CD4-positive, CD25-positive, alpha-beta regulatory T cell (primary cell): ENCODE measurements at regions not wholly inside any gene's neighbourhood (a gene's known extent, or its start where the extent isn't known, plus 50 kb on each side); places are given as distances from the start of the nearest gene placed in this dataset.

Source experiments
- ATAC-seq, 2 donors: fragments of 150-1000 bp; cut with Tn5 transposase; one replicate each; pipeline ENCODE4 v1.10.0; 2021; ENCODE audit warnings: low read depth in 2 of 2, moderate number of reproducible peaks in 2 of 2, moderate library complexity in 1 of 2
- DNase-seq, 3 donors: peaks; one replicate each; pipeline versions ENCODE4 v3.0.0 to v3.0.0-alpha.2; 2012 to 2022; ENCODE audit warnings: mixed read lengths in 1 of 3
- H3K27ac ChIP-seq: one replicate; pipeline ENCODE4 v1.7.0; 2013; ENCODE audit warnings: mild to moderate bottlenecking, low read length; ENCODE audit not compliant: insufficient read depth, poor library complexity, severe bottlenecking
- H3K27me3 ChIP-seq: one replicate; pipeline ENCODE4 v1.7.0; 2013; ENCODE audit warnings: low read length; ENCODE audit not compliant: control insufficient read depth, insufficient read depth
- H3K36me3 ChIP-seq: one replicate; pipeline ENCODE4 v1.7.0; 2013; ENCODE audit warnings: mild to moderate bottlenecking, low read length, moderate library complexity; ENCODE audit not compliant: control insufficient read depth, insufficient read depth
- H3K4me1 ChIP-seq: 2 replicates; pipeline ENCODE4 v1.7.0; 2013; ENCODE audit warnings: mild to moderate bottlenecking, low read length; ENCODE audit not compliant: insufficient read depth, control insufficient read depth, poor library complexity, severe bottlenecking
- H3K4me3 ChIP-seq: one replicate; pipeline ENCODE4 v1.7.0; 2013; ENCODE audit warnings: low read depth, mild to moderate bottlenecking, low read length, moderate library complexity
- H3K9me3 ChIP-seq, 2 experiments: 1 replicate in 1 of 2; 2 replicates in 1 of 2; pipeline ENCODE4 v1.7.0; 2013; ENCODE audit warnings: low read length in 2 of 2, mild to moderate bottlenecking in 1 of 2, moderate library complexity in 1 of 2; ENCODE audit not compliant: control insufficient read depth in 2 of 2
- H3K27ac Mint-ChIP-seq, 3 donors: one replicate each; pipeline ENCODE4 v1.8.0; 2020 to 2022; ENCODE audit warnings: mild to moderate bottlenecking in 3 of 3, mixed read lengths in 3 of 3, moderate library complexity in 2 of 3
- H3K27me3 Mint-ChIP-seq: one replicate; pipeline ENCODE4 v1.8.0; 2022; ENCODE audit warnings: mild to moderate bottlenecking, mixed read lengths
- H3K36me3 Mint-ChIP-seq: one replicate; pipeline ENCODE4 v1.8.0; 2020; ENCODE audit warnings: mixed read lengths
- H3K4me1 Mint-ChIP-seq, 4 donors: one replicate each; pipeline ENCODE4 v1.8.0; 2020 to 2022; ENCODE audit warnings: mixed read lengths in 4 of 4, mild to moderate bottlenecking in 1 of 4
- H3K4me3 Mint-ChIP-seq, 4 donors: one replicate each; pipeline ENCODE4 v1.8.0; 2020 to 2022; ENCODE audit warnings: mild to moderate bottlenecking in 4 of 4, mixed read lengths in 4 of 4, moderate library complexity in 3 of 4
- H3K9me3 Mint-ChIP-seq, 7 donors: one replicate each; pipeline ENCODE4 v1.8.0; 2020 to 2022; ENCODE audit warnings: mixed read lengths in 7 of 7, mild to moderate bottlenecking in 3 of 7, moderate library complexity in 2 of 7

GRCh38 chr1:59233444-59233843 is 63.5 kb upstream of the FGGY start:
- H3K27me3 Mint-ChIP-seq = no peaks in the 10 kb centered on the region
- Histone ChIP-seq H3K27me3 (no peaks in the 10 kb centered on the region), H3K4me3 (no peak overlapping the region), H3K27ac (no peak overlapping the region), H3K9me3 (no peaks in the 10 kb centered on the region), H3K4me1 (no peaks in the 10 kb centered on the region), H3K36me3 (no peaks in the 10 kb centered on the region)
- H3K36me3 Mint-ChIP-seq = no peaks in the 10 kb centered on the region
- DNase-seq = no peak
- no peaks in the 10 kb centered on the region for H3K4me1 Mint-ChIP-seq
- ATAC-seq = no peak
- H3K27ac Mint-ChIP-seq = no peak overlapping the region
- H3K4me3 Mint-ChIP-seq = no peak overlapping the region
- no peaks in the 10 kb centered on the region for H3K9me3 Mint-ChIP-seq

- Mint-ChIP-seq H3K36me3 (no peaks in the 10 kb centered on the region), H3K9me3 (peaks cover 0 to 2% (median 0%) of the 10 kb centered on the region in 7 donors), H3K4me3 (no peak overlapping the region), H3K27me3 (peaks cover 6% of the 10 kb centered on the region), H3K4me1 (no peaks in the 10 kb centered on the region), H3K27ac (no peak overlapping the region)
- Histone ChIP-seq H3K27ac (no peak overlapping the region), H3K9me3 (no peaks in the 10 kb centered on the region), H3K4me1 (no peaks in the 10 kb centered on the region), H3K36me3 (no peaks in the 10 kb centered on the region), H3K4me3 (no peak overlapping the region), H3K27me3 (no peaks in the 10 kb centered on the region)
- ATAC-seq (no peak), DNase-seq (no peak)
These were observed 60.0 kb upstream of the FGGY start for GRCh38 chr1:59236721-59237545.

DNA sequence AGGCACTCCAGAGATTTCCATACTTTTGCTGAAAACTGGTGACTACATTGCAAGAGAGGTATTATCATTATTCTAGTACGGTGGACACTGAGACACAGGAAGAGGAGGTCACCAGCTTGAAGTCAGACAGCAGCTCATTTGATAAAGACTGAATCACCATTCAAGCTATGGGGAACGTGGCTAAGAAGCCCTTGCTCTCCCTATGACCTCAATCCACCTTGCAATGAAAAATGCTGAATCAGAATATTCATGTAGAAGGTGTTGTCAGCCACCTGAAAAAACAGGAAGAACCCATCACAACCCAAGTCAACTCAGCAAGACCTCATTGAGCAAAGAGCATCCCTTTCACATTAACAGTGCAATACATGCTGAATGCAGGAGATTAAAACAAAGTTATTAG is 59.0 kb upstream of the FGGY start:
- H3K27me3 Mint-ChIP-seq = peaks cover 6% of the 10 kb centered on the region

GRCh38 chr1:59238333-59238934 is 58.5 kb upstream of the FGGY start:
- DNase-seq = no peak
- Mint-ChIP-seq H3K36me3 (no peaks in the 10 kb centered on the region), H3K4me3 (no peak overlapping the region), H3K9me3 (peaks cover 0 to 2% (median 0%) of the 10 kb centered on the region in 7 donors), H3K27me3 (peaks cover 6% of the 10 kb centered on the region), H3K27ac (no peak overlapping the region), H3K4me1 (no peaks in the 10 kb centered on the region)
- H3K9me3 ChIP-seq = no peaks in the 10 kb centered on the region
- H3K27ac ChIP-seq = no peak overlapping the region
- ATAC-seq = no peak
- H3K4me3 ChIP-seq = no peak overlapping the region
- H3K27me3 ChIP-seq = no peaks in the 10 kb centered on the region
- H3K36me3 ChIP-seq = no peaks in the 10 kb centered on the region
- H3K4me1 ChIP-seq = no peaks in the 10 kb centered on the region

More for the DNA sequence above, 59.0 kb upstream of the FGGY start:
- H3K27ac Mint-ChIP-seq = no peak overlapping the region
- H3K36me3 ChIP-seq = no peaks in the 10 kb centered on the region
- no peaks in the 10 kb centered on the region for H3K4me1 ChIP-seq
- no peaks in the 10 kb centered on the region for H3K27me3 ChIP-seq
- DNase-seq (no peak), ATAC-seq (no peak)
- H3K9me3 ChIP-seq = no peaks in the 10 kb centered on the region
- H3K27ac ChIP-seq = no peak overlapping the region
- no peak overlapping the region for H3K4me3 ChIP-seq
- no peak overlapping the region for H3K4me3 Mint-ChIP-seq
- H3K4me1 Mint-ChIP-seq = no peaks in the 10 kb centered on the region
- H3K36me3 Mint-ChIP-seq = no peaks in the 10 kb centered on the region
- peaks cover 0 to 2% (median 0%) of the 10 kb centered on the region in 7 donors for H3K9me3 Mint-ChIP-seq

- no peak overlapping the region for H3K27ac ChIP-seq
- no peak overlapping the region for H3K4me3 ChIP-seq
- Mint-ChIP-seq H3K36me3 (no peaks in the 10 kb centered on the region), H3K27ac (no peak overlapping the region), H3K27me3 (peaks cover 6% of the 10 kb centered on the region), H3K4me3 (no peak overlapping the region), H3K4me1 (no peaks in the 10 kb centered on the region), H3K9me3 (peaks cover 0 to 6% (median 0%) of the 10 kb centered on the region in 7 donors)
- DNase-seq (no peak), ATAC-seq (no peak)
- no peaks in the 10 kb centered on the region for H3K27me3 ChIP-seq
- no peaks in the 10 kb centered on the region for H3K36me3 ChIP-seq
- no peaks in the 10 kb centered on the region for H3K4me1 ChIP-seq
- H3K9me3 ChIP-seq = no peaks in the 10 kb centered on the region
These were observed 57.9 kb upstream of the FGGY start for GRCh38 chr1:59238993-59239392.

DNA sequence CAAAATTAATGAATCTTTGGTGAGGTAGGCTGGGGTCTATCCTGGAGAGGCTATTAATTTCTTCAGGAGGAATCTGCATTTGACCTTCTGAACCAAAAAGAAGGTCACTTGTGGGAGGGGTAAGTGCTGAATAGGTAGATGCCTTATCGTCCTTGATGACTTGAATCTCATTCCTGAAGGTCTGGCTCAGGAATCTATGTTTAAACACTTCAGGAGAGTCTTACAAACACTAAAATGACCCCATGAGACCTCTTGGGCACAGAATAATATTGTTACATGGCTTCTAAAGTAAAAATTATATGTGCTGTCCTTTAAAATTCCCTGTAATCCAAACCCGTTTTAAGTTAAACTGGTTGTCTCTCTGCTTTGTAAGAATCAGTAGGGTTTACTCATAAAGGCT is 55.0 kb upstream of the FGGY start:
- H3K4me1 ChIP-seq = no peaks in the 10 kb centered on the region
- Mint-ChIP-seq H3K4me3 (no peak overlapping the region), H3K27ac (no peak overlapping the region), H3K9me3 (peaks cover 0 to 18% (median 3%) of the 10 kb centered on the region in 7 donors), H3K36me3 (no peaks in the 10 kb centered on the region), H3K4me1 (no peaks in the 10 kb centered on the region), H3K27me3 (peaks cover 6% of the 10 kb centered on the region)
- ATAC-seq (no peak), DNase-seq (no peak)
- no peaks in the 10 kb centered on the region for H3K27me3 ChIP-seq
- H3K36me3 ChIP-seq = no peaks in the 10 kb centered on the region
- no peak overlapping the region for H3K27ac ChIP-seq
- no peak overlapping the region for H3K4me3 ChIP-seq
- H3K9me3 ChIP-seq = peaks cover 0 to 5% of the 10 kb centered on the region in 2 experiments

GRCh38 chr1:59242370-59242769 is 54.5 kb upstream of the FGGY start:
- H3K9me3 ChIP-seq = peaks cover 0 to 7% of the 10 kb centered on the region in 2 experiments
- H3K36me3 ChIP-seq = no peaks in the 10 kb centered on the region
- DNase-seq (no peak), ATAC-seq (no peak)
- no peaks in the 10 kb centered on the region for H3K4me1 ChIP-seq
- no peak overlapping the region for H3K4me3 ChIP-seq
- Mint-ChIP-seq H3K9me3 (peaks cover 0 to 21% (median 3%) of the 10 kb centered on the region in 7 donors), H3K36me3 (no peaks in the 10 kb centered on the region), H3K27me3 (peaks cover 6% of the 10 kb centered on the region), H3K27ac (no peak overlapping the region), H3K4me3 (no peak overlapping the region), H3K4me1 (no peaks in the 10 kb centered on the region)
- H3K27ac ChIP-seq = no peak overlapping the region
- no peaks in the 10 kb centered on the region for H3K27me3 ChIP-seq

DNA sequence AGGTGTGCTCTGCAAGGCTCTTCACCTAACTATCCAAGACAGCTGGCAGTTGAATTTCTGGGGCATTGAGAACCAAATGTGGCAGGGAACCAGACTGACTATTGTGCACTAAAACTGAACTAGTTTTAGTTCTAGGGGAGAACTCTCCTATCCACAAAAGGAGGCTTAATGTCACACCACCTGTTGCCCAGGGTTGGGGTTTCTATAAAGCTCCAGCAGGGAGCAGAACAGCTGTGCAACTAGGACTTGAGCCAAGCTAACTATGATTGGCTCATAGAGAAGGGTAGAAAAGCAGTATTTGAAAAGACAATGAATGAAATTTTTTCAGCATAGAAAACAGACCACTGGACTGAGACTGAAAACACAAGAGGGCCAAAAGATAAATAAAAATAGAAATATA is 53.3 kb upstream of the FGGY start:
- no peak overlapping the region for H3K4me3 Mint-ChIP-seq
- H3K9me3 ChIP-seq = peaks cover 0 to 7% of the 10 kb centered on the region in 2 experiments
- peaks cover 0 to 21% (median 3%) of the 10 kb centered on the region in 7 donors for H3K9me3 Mint-ChIP-seq
- ATAC-seq = no peak
- no peak overlapping the region for H3K27ac ChIP-seq
- H3K4me1 ChIP-seq = no peaks in the 10 kb centered on the region
- no peaks in the 10 kb centered on the region for H3K36me3 ChIP-seq
- DNase-seq = no peak
- H3K27me3 Mint-ChIP-seq = peaks cover 6% of the 10 kb centered on the region
- no peaks in the 10 kb centered on the region for H3K4me1 Mint-ChIP-seq
- H3K27me3 ChIP-seq = no peaks in the 10 kb centered on the region
- no peak overlapping the region for H3K4me3 ChIP-seq
- no peak overlapping the region for H3K27ac Mint-ChIP-seq
- no peaks in the 10 kb centered on the region for H3K36me3 Mint-ChIP-seq
